HG02938 (cell line): ENCODE measurements at regions not wholly inside any gene's neighbourhood (a gene's known extent, or its start where the extent isn't known, plus 50 kb on each side); places are given as distances from the start of the nearest gene placed in this dataset.
"Not testable (repeated sequence)": the region's sequence is repeated elsewhere in the genome, so short reads cannot be mapped to it uniquely, and the experiment has no call there.

ENCODE experiments used
- ATAC-seq: cut with Tn5 transposase; IDR thresholded peaks from one replicate; pipeline ENCODE4 v1.9.1; 2021; ENCODE audit warnings: mild to moderate bottlenecking, moderate library complexity; ENCODE audit not compliant: unreplicated experiment

GRCh38 chr13:81375709-81376108 lies 1034.8 kb upstream of the SPRY2 start:
- ATAC-seq: no peak

- ATAC-seq: not testable (repeated sequence)
Observed at GRCh38 chr13:81362711-81363110, 1021.8 kb upstream of the SPRY2 start.

GRCh38 chr13:81350056-81350455 lies 1009.1 kb upstream of the SPRY2 start:
- ATAC-seq: no peak

- not testable (repeated sequence) for ATAC-seq
Observed at GRCh38 chr13:81340118-81341069, 999.5 kb upstream of the SPRY2 start.

- not testable (repeated sequence) for ATAC-seq
Observed at GRCh38 chr13:81339666-81340065, 998.7 kb upstream of the SPRY2 start.

GRCh38 chr13:81334481-81334880 lies 993.6 kb upstream of the SPRY2 start:
- ATAC-seq: no peak

GRCh38 chr13:81326913-81327312 lies 986.0 kb upstream of the SPRY2 start:
- no peak for ATAC-seq

GRCh38 chr13:81320516-81320915 lies 979.6 kb upstream of the SPRY2 start:
- ATAC-seq: no peak

GRCh38 chr13:81319351-81319750 lies 978.4 kb upstream of the SPRY2 start:
- ATAC-seq: no peak

- ATAC-seq: no peak
Observed at GRCh38 chr13:81318231-81319019, 977.5 kb upstream of the SPRY2 start.

- ATAC-seq: no peak
Observed at GRCh38 chr13:81314461-81314860, 973.5 kb upstream of the SPRY2 start.

- ATAC-seq: no peak
Observed at GRCh38 chr13:81305928-81306327, 965.0 kb upstream of the SPRY2 start.

- ATAC-seq: no peak
Observed at GRCh38 chr13:81304121-81304659, 963.3 kb upstream of the SPRY2 start.

- ATAC-seq: no peak
Observed at GRCh38 chr13:81302677-81303076, 961.8 kb upstream of the SPRY2 start.

GRCh38 chr13:81302125-81302524 lies 961.2 kb upstream of the SPRY2 start:
- no peak for ATAC-seq

- no peak for ATAC-seq
Observed at GRCh38 chr13:81295177-81295576, 954.3 kb upstream of the SPRY2 start.

GRCh38 chr13:81293594-81294164 lies 952.8 kb upstream of the SPRY2 start:
- ATAC-seq: no peak

- no peak for ATAC-seq
Observed at GRCh38 chr13:81283561-81283960, 942.6 kb upstream of the SPRY2 start.

- peak; percentile 52 for ATAC-seq
Observed at GRCh38 chr13:81283062-81283461, 942.1 kb upstream of the SPRY2 start.

- ATAC-seq: no peak
Observed at GRCh38 chr13:81275666-81276258, 934.8 kb upstream of the SPRY2 start.

GRCh38 chr13:81247711-81248110 lies 906.8 kb upstream of the SPRY2 start:
- ATAC-seq: no peak
